ENCODE measurements at regions not wholly inside any gene's neighbourhood (a gene's known extent, or its start where the extent isn't known, plus 50 kb on each side); places are given as distances from the start of the nearest gene placed in this dataset.

DNA sequence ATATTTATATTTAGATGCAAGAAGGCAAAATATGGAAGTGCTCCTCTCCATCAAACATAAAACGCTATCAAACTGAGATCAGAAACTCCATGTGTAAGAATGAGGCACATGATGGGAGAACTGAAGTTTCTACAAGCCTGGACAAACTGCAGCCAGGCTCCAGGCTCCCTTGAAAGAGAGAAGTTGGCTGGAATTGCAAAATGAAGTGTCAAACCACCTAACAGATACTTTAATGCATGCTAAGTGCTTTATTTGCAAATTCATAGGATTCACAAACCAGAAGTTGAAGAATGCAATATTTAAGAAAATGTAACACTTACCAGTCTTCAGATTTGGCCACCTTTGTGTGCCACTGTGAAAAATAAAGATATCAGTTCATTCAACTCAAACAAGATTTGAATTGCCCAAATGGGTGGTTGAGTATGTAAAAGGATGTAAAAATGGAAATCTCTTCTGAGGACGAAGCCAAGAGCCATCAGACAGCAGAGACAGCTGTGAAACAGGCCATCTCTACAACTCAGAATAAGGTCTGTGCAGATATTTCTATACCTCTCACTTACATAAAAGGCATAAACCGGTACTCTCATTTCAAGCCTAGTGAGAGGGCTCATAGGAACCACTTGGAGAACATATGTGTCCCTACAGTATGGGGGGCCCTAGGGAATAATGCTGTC lies 87.0 kb downstream of the DPPA2 start (continued):
- TF ChIP-seq, protein P1, sequence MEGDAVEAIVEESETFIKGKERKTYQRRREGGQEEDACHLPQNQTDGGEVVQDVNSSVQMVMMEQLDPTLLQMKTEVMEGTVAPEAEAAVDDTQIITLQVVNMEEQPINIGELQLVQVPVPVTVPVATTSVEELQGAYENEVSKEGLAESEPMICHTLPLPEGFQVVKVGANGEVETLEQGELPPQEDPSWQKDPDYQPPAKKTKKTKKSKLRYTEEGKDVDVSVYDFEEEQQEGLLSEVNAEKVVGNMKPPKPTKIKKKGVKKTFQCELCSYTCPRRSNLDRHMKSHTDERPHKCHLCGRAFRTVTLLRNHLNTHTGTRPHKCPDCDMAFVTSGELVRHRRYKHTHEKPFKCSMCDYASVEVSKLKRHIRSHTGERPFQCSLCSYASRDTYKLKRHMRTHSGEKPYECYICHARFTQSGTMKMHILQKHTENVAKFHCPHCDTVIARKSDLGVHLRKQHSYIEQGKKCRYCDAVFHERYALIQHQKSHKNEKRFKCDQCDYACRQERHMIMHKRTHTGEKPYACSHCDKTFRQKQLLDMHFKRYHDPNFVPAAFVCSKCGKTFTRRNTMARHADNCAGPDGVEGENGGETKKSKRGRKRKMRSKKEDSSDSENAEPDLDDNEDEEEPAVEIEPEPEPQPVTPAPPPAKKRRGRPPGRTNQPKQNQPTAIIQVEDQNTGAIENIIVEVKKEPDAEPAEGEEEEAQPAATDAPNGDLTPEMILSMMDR (IDR thresholded peaks at IDR 0.05 in 2 of 3, conservative IDR thresholded peaks at IDR 0.05 in 1 of 3; ENCODE audit: borderline replicate concordance in 1 of 3, insufficient read depth in 1 of 3, low read depth in 2 of 3, low read length in 2 of 3), result no peak
- TF ChIP-seq POLR2AphosphoS5 (IDR thresholded peaks at IDR 0.05; ENCODE audit: low read depth, low read length), result no peak
- no peak for TF ChIP-seq MAX (IDR thresholded peaks at IDR 0.05)

- Histone ChIP-seq H4K20me1 (ENCODE audit: insufficient read depth) (no peaks in the 10 kb centered on the region), H3K27me3 (ENCODE audit: insufficient read depth, low read length) (no peaks in the 10 kb centered on the region), H3K4me3 (replicated peaks in 1 of 2; ENCODE audit: low read depth in 1 of 2, low read length in 2 of 2) (no peak overlapping the region), H3K4me2 (ENCODE audit: low read length) (no peak overlapping the region), H2AFZ (ENCODE audit: low read depth, low read length, poor library complexity, severe bottlenecking) (no peak overlapping the region), H3K27ac (ENCODE audit: low read depth, low read length) (no peak overlapping the region), H3K79me2 (ENCODE audit: insufficient read depth, low read length) (no peaks in the 10 kb centered on the region), H3K36me3 (ENCODE audit: control insufficient read depth in 1 of 2, insufficient read depth in 2 of 2, low read length in 2 of 2) (no peaks in the 10 kb centered on the region), H3K9me3 (ENCODE audit: control insufficient read depth in 1 of 2, insufficient read depth in 1 of 2, low read depth in 1 of 2, low read length in 2 of 2) (no peaks in the 10 kb centered on the region), H3K9me2 (ENCODE audit: insufficient read depth) (no peaks in the 10 kb centered on the region), H3K9ac (ENCODE audit: low read length) (no peak overlapping the region), H3K4me1 (ENCODE audit: control insufficient read depth in 1 of 2, insufficient read depth in 2 of 2, low read length in 2 of 2) (no peaks in the 10 kb centered on the region)
- ChIA-PET CTCF (no interaction called here), POLR2A (no interaction called here), RAD21 (ENCODE audit: low non-redundant PET in 1 of 2, low total read pairs in 2 of 2, uncharacterized antibody in 2 of 2, unreplicated experiment in 2 of 2) (no interaction called here)
- ATAC-seq (no peak), DNase-seq (ENCODE audit: low read depth, low spot score) (no peak)
- no TSS peak for BruUV-seq (replicated peaks)
- intact Hi-C loops (cut with micrococcal nuclease), result no loop called here
- TF ChIP-seq EZH2 (IDR thresholded peaks at IDR 0.05) (no peak), JUND (IDR thresholded peaks at IDR 0.05) (no peak), SIN3A (IDR thresholded peaks at IDR 0.05; ENCODE audit: low read depth) (no peak), ZFX (IDR thresholded peaks at IDR 0.05) (no peak), EZH2phosphoT487 (IDR thresholded peaks at IDR 0.05; ENCODE audit: borderline replicate concordance) (no peak), MAX (IDR thresholded peaks at IDR 0.05) (no peak), FOSL1 (IDR thresholded peaks at IDR 0.05; ENCODE audit: low read depth) (no peak), SRF (IDR thresholded peaks at IDR 0.05; ENCODE audit: low read depth) (no peak), TCF7L2 (IDR thresholded peaks at IDR 0.05; ENCODE audit: borderline replicate concordance, extremely low read depth, insufficient read depth, insufficient read length) (no peak), YY1 (IDR thresholded peaks at IDR 0.05; ENCODE audit: extremely low read depth, insufficient replicate concordance, low read depth, low read length) (no peak), CEBPB (IDR thresholded peaks at IDR 0.05; ENCODE audit: low read depth) (no peak), POLR2AphosphoS5 (IDR thresholded peaks at IDR 0.05; ENCODE audit: low read depth, low read length) (no peak), POLR2A (IDR thresholded peaks at IDR 0.05; ENCODE audit: borderline replicate concordance, extremely low read depth, insufficient read depth, insufficient read length) (no peak), ZBTB33 (IDR thresholded peaks at IDR 0.05; ENCODE audit: extremely low read depth, insufficient replicate concordance, low read length) (no peak)
- TF ChIP-seq, protein P2, sequence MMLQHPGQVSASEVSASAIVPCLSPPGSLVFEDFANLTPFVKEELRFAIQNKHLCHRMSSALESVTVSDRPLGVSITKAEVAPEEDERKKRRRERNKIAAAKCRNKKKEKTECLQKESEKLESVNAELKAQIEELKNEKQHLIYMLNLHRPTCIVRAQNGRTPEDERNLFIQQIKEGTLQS (IDR thresholded peaks at IDR 0.05), result no peak
- TF ChIP-seq, protein P3, sequence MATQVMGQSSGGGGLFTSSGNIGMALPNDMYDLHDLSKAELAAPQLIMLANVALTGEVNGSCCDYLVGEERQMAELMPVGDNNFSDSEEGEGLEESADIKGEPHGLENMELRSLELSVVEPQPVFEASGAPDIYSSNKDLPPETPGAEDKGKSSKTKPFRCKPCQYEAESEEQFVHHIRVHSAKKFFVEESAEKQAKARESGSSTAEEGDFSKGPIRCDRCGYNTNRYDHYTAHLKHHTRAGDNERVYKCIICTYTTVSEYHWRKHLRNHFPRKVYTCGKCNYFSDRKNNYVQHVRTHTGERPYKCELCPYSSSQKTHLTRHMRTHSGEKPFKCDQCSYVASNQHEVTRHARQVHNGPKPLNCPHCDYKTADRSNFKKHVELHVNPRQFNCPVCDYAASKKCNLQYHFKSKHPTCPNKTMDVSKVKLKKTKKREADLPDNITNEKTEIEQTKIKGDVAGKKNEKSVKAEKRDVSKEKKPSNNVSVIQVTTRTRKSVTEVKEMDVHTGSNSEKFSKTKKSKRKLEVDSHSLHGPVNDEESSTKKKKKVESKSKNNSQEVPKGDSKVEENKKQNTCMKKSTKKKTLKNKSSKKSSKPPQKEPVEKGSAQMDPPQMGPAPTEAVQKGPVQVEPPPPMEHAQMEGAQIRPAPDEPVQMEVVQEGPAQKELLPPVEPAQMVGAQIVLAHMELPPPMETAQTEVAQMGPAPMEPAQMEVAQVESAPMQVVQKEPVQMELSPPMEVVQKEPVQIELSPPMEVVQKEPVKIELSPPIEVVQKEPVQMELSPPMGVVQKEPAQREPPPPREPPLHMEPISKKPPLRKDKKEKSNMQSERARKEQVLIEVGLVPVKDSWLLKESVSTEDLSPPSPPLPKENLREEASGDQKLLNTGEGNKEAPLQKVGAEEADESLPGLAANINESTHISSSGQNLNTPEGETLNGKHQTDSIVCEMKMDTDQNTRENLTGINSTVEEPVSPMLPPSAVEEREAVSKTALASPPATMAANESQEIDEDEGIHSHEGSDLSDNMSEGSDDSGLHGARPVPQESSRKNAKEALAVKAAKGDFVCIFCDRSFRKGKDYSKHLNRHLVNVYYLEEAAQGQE (IDR thresholded peaks at IDR 0.05; ENCODE audit: low read depth), result no peak
Observed at GRCh38 chr3:109234300-109234699, 82.0 kb downstream of the DPPA2 start.
